ENCODE measurements at regions not wholly inside any gene's neighbourhood (a gene's known extent, or its start where the extent isn't known, plus 50 kb on each side); places are given as distances from the start of the nearest gene placed in this dataset.
A peak's percentile ranks its signal among the peaks of the same experiment; 100 is the strongest.
"Not testable (repeated sequence)": the region's sequence is repeated elsewhere in the genome, so short reads cannot be mapped to it uniquely, and the experiment has no call there.

GRCh38 chr18:55732227-55733106 lies 144.5 kb upstream of the TCF4 start:
- peak; percentile 19 for DNase-seq (ENCODE audit: low spot score)

- no peak for DNase-seq (ENCODE audit: low spot score)
Observed at GRCh38 chr18:55731594-55732042, 143.6 kb upstream of the TCF4 start.

GRCh38 chr18:55721006-55721405 lies 133.0 kb upstream of the TCF4 start:
- DNase-seq (ENCODE audit: low spot score): not testable (repeated sequence)

GRCh38 chr18:55713707-55714106 lies 125.7 kb upstream of the TCF4 start:
- no peak for DNase-seq (ENCODE audit: low spot score)

- peak; percentile 43 for DNase-seq (ENCODE audit: low spot score)
Observed at GRCh38 chr18:55706898-55707297, 118.9 kb upstream of the TCF4 start.

- no peak for DNase-seq (ENCODE audit: low spot score)
Observed at GRCh38 chr18:55699233-55699765, 111.3 kb upstream of the TCF4 start.

- no peak for DNase-seq (ENCODE audit: low spot score)
Observed at GRCh38 chr18:55696811-55697210, 108.8 kb upstream of the TCF4 start.

GRCh38 chr18:55695091-55695490 lies 107.1 kb upstream of the TCF4 start:
- DNase-seq (ENCODE audit: low spot score): no peak

GRCh38 chr18:55694291-55694690 lies 106.3 kb upstream of the TCF4 start:
- DNase-seq (ENCODE audit: low spot score): no peak

GRCh38 chr18:55688030-55688429 lies 100.0 kb upstream of the TCF4 start:
- no peak for DNase-seq (ENCODE audit: low spot score)

GRCh38 chr18:55687106-55687505 lies 99.1 kb upstream of the TCF4 start:
- DNase-seq (ENCODE audit: low spot score): no peak

GRCh38 chr18:55685638-55686037 lies 97.6 kb upstream of the TCF4 start:
- DNase-seq (ENCODE audit: low spot score): no peak

- no peak for DNase-seq (ENCODE audit: low spot score)
Observed at GRCh38 chr18:55672574-55673361, 84.8 kb upstream of the TCF4 start.

- no peak for DNase-seq (ENCODE audit: low spot score)
Observed at GRCh38 chr18:55665506-55665905, 77.5 kb upstream of the TCF4 start.

GRCh38 chr18:55664758-55665400 lies 76.9 kb upstream of the TCF4 start:
- DNase-seq (ENCODE audit: low spot score): not testable (repeated sequence)

- no peak for DNase-seq (ENCODE audit: low spot score)
Observed at GRCh38 chr18:55663891-55664290, 75.9 kb upstream of the TCF4 start.

GRCh38 chr18:55658598-55658997 lies 70.6 kb upstream of the TCF4 start:
- DNase-seq (ENCODE audit: low spot score): no peak

- DNase-seq (ENCODE audit: low spot score): no peak
Observed at GRCh38 chr18:55657572-55658331, 69.8 kb upstream of the TCF4 start.

GRCh38 chr18:55654986-55655385 lies 67.0 kb upstream of the TCF4 start:
- no peak for DNase-seq (ENCODE audit: low spot score)

GRCh38 chr18:55651236-55651635 lies 63.2 kb upstream of the TCF4 start:
- DNase-seq (ENCODE audit: low spot score): no peak

GRCh38 chr18:55650363-55650870 lies 62.4 kb upstream of the TCF4 start:
- peak; percentile 26 for DNase-seq (ENCODE audit: low spot score)

Data from hepatic stellate cell (primary cell).